SJCRH30 (cell line): ENCODE measurements at regions not wholly inside any gene's neighbourhood (a gene's known extent, or its start where the extent isn't known, plus 50 kb on each side); places are given as distances from the start of the nearest gene placed in this dataset.
"Not testable (repeated sequence)": the region's sequence is repeated elsewhere in the genome, so short reads cannot be mapped to it uniquely, and the experiment has no call there.

Experiments
- DNase-seq, 2 experiments: peaks; one replicate each; pipeline ENCODE4 v3.0.0-alpha.2; 2015 to 2020
- H3K27ac ChIP-seq: fragments of 250-450 bp; sonication (Bioruptor Pico); 2 replicates; pipeline ENCODE4 v1.5.1; 2020; ENCODE audit warnings: mild to moderate bottlenecking, moderate library complexity
- H3K27me3 ChIP-seq: fragments of 250-450 bp; sonication (Bioruptor Pico); 2 replicates; pipeline ENCODE4 v1.5.1; 2020; ENCODE audit warnings: mild to moderate bottlenecking, moderate library complexity
- H3K36me3 ChIP-seq: fragments of 250-450 bp; sonication (Bioruptor Pico); 2 replicates; pipeline ENCODE4 v1.5.1; 2020; ENCODE audit warnings: mild to moderate bottlenecking, moderate library complexity
- H3K4me1 ChIP-seq: fragments of 250-450 bp; sonication (Bioruptor Pico); 2 replicates; pipeline ENCODE4 v1.5.1; 2020; ENCODE audit warnings: mild to moderate bottlenecking, moderate library complexity
- H3K4me3 ChIP-seq: fragments of 250-450 bp; sonication (Bioruptor Pico); 2 replicates; pipeline ENCODE4 v1.5.1; 2020; ENCODE audit warnings: mild to moderate bottlenecking, moderate library complexity
- H3K9me3 ChIP-seq: fragments of 250-450 bp; sonication (Bioruptor Pico); replicated peaks from 2 replicates; pipeline ENCODE4 v1.5.1; 2020; ENCODE audit warnings: mild to moderate bottlenecking, moderate library complexity

- Histone ChIP-seq H3K27me3 (peaks cover 28% of the 10 kb centered on the region), H3K4me1 (no peaks in the 10 kb centered on the region), H3K9me3 (no peaks in the 10 kb centered on the region), H3K4me3 (no peak overlapping the region), H3K27ac (no peak overlapping the region), H3K36me3 (no peaks in the 10 kb centered on the region)
- DNase-seq, result no peak
These were observed 304.2 kb downstream of the BRD1 start for GRCh38 chr22:49523374-49524008.

GRCh38 chr22:49522582-49523373 lies 304.9 kb downstream of the BRD1 start:
- Histone ChIP-seq H3K9me3 (no peaks in the 10 kb centered on the region), H3K4me3 (no peak overlapping the region), H3K36me3 (no peaks in the 10 kb centered on the region), H3K27me3 (peaks cover 30% of the 10 kb centered on the region), H3K4me1 (no peaks in the 10 kb centered on the region), H3K27ac (no peak overlapping the region)
- no peak for DNase-seq

- Histone ChIP-seq H3K27me3 (peaks cover 40% of the 10 kb centered on the region), H3K9me3 (no peaks in the 10 kb centered on the region), H3K4me1 (no peaks in the 10 kb centered on the region), H3K4me3 (no peak overlapping the region), H3K36me3 (no peaks in the 10 kb centered on the region), H3K27ac (no peak overlapping the region)
- peak in 1 of 2 experiments; percentile 26 for DNase-seq
These were observed 305.9 kb downstream of the BRD1 start for GRCh38 chr22:49521787-49522224.

GRCh38 chr22:49519117-49519737 lies 308.4 kb downstream of the BRD1 start:
- Histone ChIP-seq H3K4me1 (no peaks in the 10 kb centered on the region), H3K36me3 (no peaks in the 10 kb centered on the region), H3K4me3 (no peak overlapping the region), H3K27ac (no peak overlapping the region), H3K27me3 (peaks cover 46% of the 10 kb centered on the region), H3K9me3 (no peaks in the 10 kb centered on the region)
- no peak for DNase-seq

- Histone ChIP-seq H3K36me3 (no peaks in the 10 kb centered on the region), H3K4me3 (no peak overlapping the region), H3K27me3 (peaks cover 49% of the 10 kb centered on the region), H3K9me3 (no peaks in the 10 kb centered on the region), H3K4me1 (no peaks in the 10 kb centered on the region), H3K27ac (no peak overlapping the region)
- DNase-seq, result no peak
These were observed 309.2 kb downstream of the BRD1 start for GRCh38 chr22:49518436-49518970.

- no peak for DNase-seq
These were observed 309.9 kb downstream of the BRD1 start for GRCh38 chr22:49517667-49518185.

GRCh38 chr22:49517211-49517610 lies 310.5 kb downstream of the BRD1 start:
- no peak overlapping the region for H3K4me3 ChIP-seq
- H3K9me3 ChIP-seq, result no peaks in the 10 kb centered on the region
- DNase-seq, result no peak

More at GRCh38 chr22:49517667-49518185, 309.9 kb downstream of the BRD1 start:
- Histone ChIP-seq H3K9me3 (no peaks in the 10 kb centered on the region), H3K36me3 (no peaks in the 10 kb centered on the region), H3K4me3 (no peak overlapping the region), H3K4me1 (no peaks in the 10 kb centered on the region), H3K27ac (no peak overlapping the region), H3K27me3 (peaks cover 53% of the 10 kb centered on the region)

GRCh38 chr22:49515475-49515874 lies 312.2 kb downstream of the BRD1 start:
- Histone ChIP-seq H3K9me3 (no peaks in the 10 kb centered on the region), H3K36me3 (no peaks in the 10 kb centered on the region), H3K4me1 (no peaks in the 10 kb centered on the region), H3K27ac (no peak overlapping the region), H3K4me3 (no peak overlapping the region), H3K27me3 (peaks cover 45% of the 10 kb centered on the region)
- DNase-seq, result no peak

More at GRCh38 chr22:49517211-49517610, 310.5 kb downstream of the BRD1 start:
- H3K27ac ChIP-seq, result no peak overlapping the region
- peaks cover 48% of the 10 kb centered on the region for H3K27me3 ChIP-seq
- H3K4me1 ChIP-seq, result no peaks in the 10 kb centered on the region
- H3K36me3 ChIP-seq, result no peaks in the 10 kb centered on the region

GRCh38 chr22:49514641-49515040 lies 313.0 kb downstream of the BRD1 start:
- Histone ChIP-seq H3K36me3 (no peaks in the 10 kb centered on the region), H3K27ac (no peak overlapping the region), H3K9me3 (no peaks in the 10 kb centered on the region), H3K27me3 (peaks cover 45% of the 10 kb centered on the region), H3K4me1 (no peaks in the 10 kb centered on the region), H3K4me3 (no peak overlapping the region)
- DNase-seq, result no peak

GRCh38 chr22:49514211-49514610 lies 313.5 kb downstream of the BRD1 start:
- no peaks in the 10 kb centered on the region for H3K4me1 ChIP-seq
- DNase-seq, result no peak
- no peak overlapping the region for H3K4me3 ChIP-seq
- no peaks in the 10 kb centered on the region for H3K9me3 ChIP-seq
- H3K36me3 ChIP-seq, result no peaks in the 10 kb centered on the region
- H3K27ac ChIP-seq, result no peak overlapping the region
- peaks cover 43% of the 10 kb centered on the region for H3K27me3 ChIP-seq

GRCh38 chr22:49513358-49513851 lies 314.3 kb downstream of the BRD1 start:
- peaks cover 37% of the 10 kb centered on the region for H3K27me3 ChIP-seq
- no peaks in the 10 kb centered on the region for H3K9me3 ChIP-seq
- H3K4me1 ChIP-seq, result no peaks in the 10 kb centered on the region
- DNase-seq, result no peak
- H3K4me3 ChIP-seq, result no peak overlapping the region
- no peaks in the 10 kb centered on the region for H3K36me3 ChIP-seq
- no peak overlapping the region for H3K27ac ChIP-seq

GRCh38 chr22:49512487-49513165 lies 315.0 kb downstream of the BRD1 start:
- Histone ChIP-seq H3K27ac (no peak overlapping the region), H3K27me3 (peaks cover 33% of the 10 kb centered on the region), H3K36me3 (no peaks in the 10 kb centered on the region), H3K4me3 (no peak overlapping the region), H3K4me1 (no peaks in the 10 kb centered on the region), H3K9me3 (no peaks in the 10 kb centered on the region)
- DNase-seq, result no peak

GRCh38 chr22:49511393-49512189 lies 316.1 kb downstream of the BRD1 start:
- not testable (repeated sequence) for H3K9me3 ChIP-seq, H3K4me3 ChIP-seq, DNase-seq, H3K4me1 ChIP-seq, H3K27ac ChIP-seq, H3K36me3 ChIP-seq
- peaks cover 23% of the 10 kb centered on the region for H3K27me3 ChIP-seq

GRCh38 chr22:49510718-49511117 lies 317.0 kb downstream of the BRD1 start:
- no peak for DNase-seq
- H3K4me3 ChIP-seq, result no peak overlapping the region
- H3K27me3 ChIP-seq, result peaks cover 19% of the 10 kb centered on the region
- no peaks in the 10 kb centered on the region for H3K36me3 ChIP-seq
- no peaks in the 10 kb centered on the region for H3K9me3 ChIP-seq
- H3K4me1 ChIP-seq, result no peaks in the 10 kb centered on the region
- H3K27ac ChIP-seq, result no peak overlapping the region
